MM.1S (cell line): ENCODE measurements at regions not wholly inside any gene's neighbourhood (a gene's known extent, or its start where the extent isn't known, plus 50 kb on each side); places are given as distances from the start of the nearest gene placed in this dataset.
"Not testable (repeated sequence)": the region's sequence is repeated elsewhere in the genome, so short reads cannot be mapped to it uniquely, and the experiment has no call there.

Source experiments
- DNase-seq: peaks from one replicate; pipeline ENCODE4 v3.0.0-alpha.2; 2015
- H2AFZ ChIP-seq: fragments of 300-600 bp; sonication (generic); 2 replicates; pipeline ENCODE4 v1.6.0; 2016; ENCODE audit warnings: antibody characterized with exemption, low read length
- H3F3A ChIP-seq: fragments of 300-600 bp; sonication (generic); 2 replicates; pipeline ENCODE4 v1.6.1; 2016; ENCODE audit warnings: mild to moderate bottlenecking, antibody characterized with exemption, low read length, moderate library complexity, mixed read lengths; ENCODE audit not compliant: insufficient read depth
- H3K27ac ChIP-seq: fragments of 300-600 bp; sonication (generic); 2 replicates; pipeline ENCODE4 v1.5.1; 2016; ENCODE audit warnings: mild to moderate bottlenecking, low read length
- H3K27me3 ChIP-seq: fragments of 300-600 bp; sonication (generic); replicated peaks from 2 replicates; pipeline ENCODE4 v1.6.0; 2016; ENCODE audit warnings: low read length; ENCODE audit not compliant: insufficient read depth
- H3K36me3 ChIP-seq: fragments of 300-600 bp; sonication (generic); replicated peaks from 2 replicates; pipeline ENCODE4 v1.6.1; 2016; ENCODE audit warnings: mild to moderate bottlenecking, low read length, mixed read lengths; ENCODE audit not compliant: insufficient read depth
- H3K4me1 ChIP-seq: fragments of 300-600 bp; sonication (generic); 2 replicates; pipeline ENCODE4 v1.6.1; 2016; ENCODE audit warnings: low read length, mixed read lengths
- H3K4me2 ChIP-seq: fragments of 300-600 bp; sonication (generic); 2 replicates; pipeline ENCODE4 v1.6.0; 2016; ENCODE audit warnings: low read depth, low read length
- H3K4me3 ChIP-seq: fragments of 300-600 bp; sonication (generic); 2 replicates; pipeline ENCODE4 v1.5.1; 2016; ENCODE audit warnings: low read length, mixed read lengths
- H3K79me2 ChIP-seq: fragments of 300-600 bp; sonication (generic); 2 replicates; pipeline ENCODE4 v1.6.1; 2016; ENCODE audit warnings: mixed run types, low read length, mixed read lengths
- H3K9ac ChIP-seq: fragments of 300-600 bp; sonication (generic); 2 replicates; pipeline ENCODE4 v1.6.1; 2016; ENCODE audit warnings: low read length, mixed read lengths
- H3K9me2 ChIP-seq: fragments of 300-600 bp; sonication (generic); replicated peaks from 2 replicates; pipeline ENCODE4 v1.6.1; 2016; ENCODE audit warnings: mild to moderate bottlenecking, low read length, mixed read lengths; ENCODE audit not compliant: insufficient read depth
- H3K9me3 ChIP-seq: fragments of 300-600 bp; sonication (generic); replicated peaks from 2 replicates; pipeline ENCODE4 v1.6.1; 2016; ENCODE audit warnings: mild to moderate bottlenecking, low read length, mixed read lengths; ENCODE audit not compliant: insufficient read depth
- H4K20me1 ChIP-seq: fragments of 300-600 bp; sonication (generic); 2 replicates; pipeline ENCODE4 v1.6.1; 2016; ENCODE audit warnings: mild to moderate bottlenecking, low read length, moderate library complexity, mixed read lengths; ENCODE audit not compliant: insufficient read depth
- CTCF ChIP-seq: fragments of 300-600 bp; sonication (generic); IDR thresholded peaks from 2 replicates; pipeline ENCODE4 v1.5.1; 2016; ENCODE audit warnings: antibody characterized with exemption, low read length, mixed read lengths
- EZH2 ChIP-seq: fragments of 300-600 bp; sonication (generic); optimal IDR thresholded peaks from 2 replicates; pipeline ENCODE3; 2017; ENCODE audit warnings: low read depth, mild to moderate bottlenecking, antibody characterized with exemption, low read length, mixed read lengths
- EZH2phosphoT487 ChIP-seq: fragments of 300-600 bp; sonication (generic); IDR thresholded peaks from 2 replicates; pipeline ENCODE4 v1.6.1; 2018; ENCODE audit warnings: antibody characterized with exemption, low read length

- no peak for TF ChIP-seq EZH2
- TF ChIP-seq EZH2phosphoT487 = no peak
- TF ChIP-seq CTCF = no peak
- H3K9ac ChIP-seq = no peak overlapping the region
- no peak overlapping the region for H3K27ac ChIP-seq
Measured at GRCh38 chr7:52352013-52352981, 683.1 kb upstream of the POM121L12 start.

GRCh38 chr7:52344015-52344414 is 691.4 kb upstream of the POM121L12 start:
- Histone ChIP-seq H3K36me3 (no peaks in the 10 kb centered on the region), H3K4me3 (no peak overlapping the region), H3K9ac (no peak overlapping the region), H2AFZ (no peak overlapping the region), H3F3A (no peaks in the 10 kb centered on the region), H3K4me1 (no peaks in the 10 kb centered on the region), H3K4me2 (no peak overlapping the region), H3K9me2 (no peaks in the 10 kb centered on the region), H3K27ac (no peak overlapping the region), H3K27me3 (no peaks in the 10 kb centered on the region), H4K20me1 (no peaks in the 10 kb centered on the region), H3K9me3 (no peaks in the 10 kb centered on the region), H3K79me2 (no peaks in the 10 kb centered on the region)
- DNase-seq = no peak
- TF ChIP-seq EZH2 = no peak
- no peak for TF ChIP-seq EZH2phosphoT487
- TF ChIP-seq CTCF = no peak

More at GRCh38 chr7:52352013-52352981, 683.1 kb upstream of the POM121L12 start:
- H3K9me2 ChIP-seq = no peaks in the 10 kb centered on the region
- no peaks in the 10 kb centered on the region for H3K79me2 ChIP-seq
- no peaks in the 10 kb centered on the region for H3K4me1 ChIP-seq
- no peaks in the 10 kb centered on the region for H3K36me3 ChIP-seq
- no peak for DNase-seq
- H3K9me3 ChIP-seq = no peaks in the 10 kb centered on the region
- H3K4me3 ChIP-seq = no peak overlapping the region
- no peaks in the 10 kb centered on the region for H3K27me3 ChIP-seq
- H4K20me1 ChIP-seq = no peaks in the 10 kb centered on the region
- no peak overlapping the region for H2AFZ ChIP-seq
- H3F3A ChIP-seq = no peaks in the 10 kb centered on the region
- H3K4me2 ChIP-seq = no peak overlapping the region

GRCh38 chr7:52340067-52340466 is 695.4 kb upstream of the POM121L12 start:
- H3K4me1 ChIP-seq = no peaks in the 10 kb centered on the region
- H3K4me3 ChIP-seq = no peak overlapping the region
- no peaks in the 10 kb centered on the region for H3K36me3 ChIP-seq
- no peak overlapping the region for H3K4me2 ChIP-seq
- H3K79me2 ChIP-seq = no peaks in the 10 kb centered on the region
- no peaks in the 10 kb centered on the region for H3K9me3 ChIP-seq
- no peak overlapping the region for H2AFZ ChIP-seq
- H3K9me2 ChIP-seq = no peaks in the 10 kb centered on the region
- no peaks in the 10 kb centered on the region for H3K27me3 ChIP-seq
- no peaks in the 10 kb centered on the region for H3F3A ChIP-seq
- H3K27ac ChIP-seq = no peak overlapping the region
- TF ChIP-seq EZH2 = no peak
- no peak for TF ChIP-seq CTCF
- TF ChIP-seq EZH2phosphoT487 = no peak
- no peak overlapping the region for H3K9ac ChIP-seq
- DNase-seq = no peak
- no peaks in the 10 kb centered on the region for H4K20me1 ChIP-seq

GRCh38 chr7:52328328-52328727 is 707.1 kb upstream of the POM121L12 start:
- not testable (repeated sequence) for H3K27ac ChIP-seq, H2AFZ ChIP-seq, H3K4me1 ChIP-seq, H4K20me1 ChIP-seq, H3K9me2 ChIP-seq, H3K36me3 ChIP-seq, H3K4me3 ChIP-seq, H3K9me3 ChIP-seq, DNase-seq, H3K4me2 ChIP-seq, H3K79me2 ChIP-seq, H3K27me3 ChIP-seq, H3F3A ChIP-seq, H3K9ac ChIP-seq
